GM12878 (cell line): ENCODE measurements at regions not wholly inside any gene's neighbourhood (a gene's known extent, or its start where the extent isn't known, plus 50 kb on each side); places are given as distances from the start of the nearest gene placed in this dataset.

Experiments
- ATAC-seq: fragments of 200-7000 bp; cut with Tn5 transposase; 3 replicates; pipeline ENCODE4 v1.9.1; 2020; ENCODE audit warnings: mild to moderate bottlenecking, moderate library complexity
- BruUV-seq: library from RNA; stranded (reverse); fragments of 400-500 nt; replicated peaks from 2 replicates; lab custom pipeline; 2021; lab: Mats Ljungman, UMichigan
- CTCF ChIA-PET: fragments of 300-600 bp; sonication (Branson Sonifier 250); formaldehyde crosslinking; extraction: SDS; loops from one replicate; lab custom pipeline; 2021; ENCODE audit warnings: inconsistent platforms; lab: Yijun Ruan, JAX
- POLR2A ChIA-PET: fragments of 350-600 bp; formaldehyde crosslinking; extraction: SDS; loops from one replicate; lab custom pipeline; 2021; ENCODE audit warnings: inconsistent platforms; lab: Charles Lee
- RAD21 ChIA-PET: fragments of 300-600 bp; sonication (Branson Sonifier 250); formaldehyde crosslinking; loops from one replicate; lab custom pipeline; 2023; ENCODE audit warnings: antibody characterized with exemption; ENCODE audit not compliant: unreplicated experiment; lab: Charles Lee
- SMC1A ChIA-PET: fragments of 300-600 bp; sonication (Branson Sonifier 250); formaldehyde crosslinking; loops from one replicate; lab custom pipeline; 2023; ENCODE audit not compliant: unreplicated experiment, uncharacterized antibody; lab: Charles Lee
- DNase-seq: peaks from one replicate; pipeline ENCODE4 v3.0.0-alpha.2; 2011; ENCODE audit warnings: low read depth, low spot score
- FAIRE-seq: peaks from 3 replicates; lab custom pipeline; 2011; peaks lifted over from hg19 to GRCh38; lab: Jason Lieb, UNC
- H2AFZ ChIP-seq: 2 replicates; pipeline ENCODE4 v1.6.0; 2011; ENCODE audit warnings: low read depth, low read length, control low read depth; ENCODE audit not compliant: control insufficient read depth
- H3K27ac ChIP-seq: 2 replicates; pipeline ENCODE4 v1.5.1; 2011; ENCODE audit warnings: control low read depth; ENCODE audit not compliant: control insufficient read depth, insufficient read depth
- H3K27me3 ChIP-seq, 2 experiments: replicated peaks in 1 of 2; 2 replicates each; pipeline versions ENCODE4 v1.6.0 to v1.6.1; 2011; ENCODE audit warnings: low read length in 1 of 2; ENCODE audit not compliant: control insufficient read depth in 2 of 2, insufficient read depth in 2 of 2
- H3K36me3 ChIP-seq, 2 experiments: 2 replicates each; pipeline ENCODE4 v1.5.1; 2011; ENCODE audit warnings: low read length in 1 of 2; ENCODE audit not compliant: control insufficient read depth in 2 of 2, insufficient read depth in 2 of 2
- H3K4me1 ChIP-seq: 2 replicates; pipeline ENCODE4 v1.6.1; 2011; ENCODE audit warnings: mild to moderate bottlenecking, low read length, moderate library complexity, mixed read lengths; ENCODE audit not compliant: control insufficient read depth, insufficient read depth
- H3K4me2 ChIP-seq: 2 replicates; pipeline ENCODE4 v1.6.0; 2011; ENCODE audit warnings: control low read depth; ENCODE audit not compliant: control insufficient read depth, insufficient read depth
- H3K4me3 ChIP-seq: fragments of 200-600 bp; sonication (generic); 2 replicates; pipeline ENCODE4 v1.5.1; 2016
- H3K79me2 ChIP-seq: 2 replicates; pipeline ENCODE4 v1.6.0; 2011; ENCODE audit warnings: low read length; ENCODE audit not compliant: control insufficient read depth, insufficient read depth
- H3K9ac ChIP-seq: 2 replicates; pipeline ENCODE4 v1.8.0; 2011; ENCODE audit warnings: low read length, control low read depth, mixed read lengths; ENCODE audit not compliant: control insufficient read depth, insufficient read depth
- H3K9me3 ChIP-seq: replicated peaks from 3 replicates; pipeline ENCODE4 v1.5.1; 2011; ENCODE audit warnings: mild to moderate bottlenecking, low read length; ENCODE audit not compliant: control insufficient read depth, insufficient read depth
- H4K20me1 ChIP-seq: 2 replicates; pipeline ENCODE4 v1.6.0; 2011; ENCODE audit not compliant: control insufficient read depth, insufficient read depth
- EGR1 ChIP-seq, 2 experiments: IDR thresholded peaks; 1 replicate in 1 of 2; 2 replicates in 1 of 2; pipeline ENCODE4 v1.6.1; 2011 to 2012; ENCODE audit warnings: low read depth in 2 of 2, low read length in 2 of 2, borderline replicate concordance in 1 of 2, mild to moderate bottlenecking in 1 of 2, moderate library complexity in 1 of 2
- EZH2 ChIP-seq: IDR thresholded peaks from 2 replicates; pipeline ENCODE4 v1.6.1; 2012; ENCODE audit warnings: low read depth, mild to moderate bottlenecking, control low read depth, inconsistent platforms, low read length, borderline replicate concordance; ENCODE audit not compliant: control insufficient read depth
- GABPA ChIP-seq: IDR thresholded peaks from 2 replicates; pipeline ENCODE4 v1.6.1; 2014; ENCODE audit warnings: antibody characterized with exemption, low read depth, mild to moderate bottlenecking, inconsistent platforms
- IKZF2 ChIP-seq, 2 experiments: fragments of 450-650 bp; IDR thresholded peaks; 2 replicates each; pipeline ENCODE4 v1.6.1; 2017; ENCODE audit warnings: mild to moderate bottlenecking in 2 of 2, moderate library complexity in 2 of 2
- JUND ChIP-seq: IDR thresholded peaks from 2 replicates; pipeline ENCODE4 v1.6.1; 2012; ENCODE audit warnings: low read depth, mild to moderate bottlenecking, low read length, improper control_type of control experiment, moderate library complexity
- NFXL1 ChIP-seq: fragments of 450-650 bp; IDR thresholded peaks from 2 replicates; pipeline ENCODE4 v1.6.1; 2017; ENCODE audit warnings: antibody characterized with exemption, mild to moderate bottlenecking, borderline replicate concordance
- NR2F1 ChIP-seq: fragments of 450-650 bp; conservative IDR thresholded peaks from 2 replicates; pipeline ENCODE4 v1.6.1; 2017; ENCODE audit warnings: mild to moderate bottlenecking
- PAX8 ChIP-seq: fragments of 450-650 bp; IDR thresholded peaks from 2 replicates; pipeline ENCODE4 v1.6.1; 2017; ENCODE audit warnings: mild to moderate bottlenecking, moderate library complexity
- RFX5 ChIP-seq: IDR thresholded peaks from 2 replicates; pipeline ENCODE4 v1.6.1; 2011; ENCODE audit warnings: low read depth, low read length, improper control_type of control experiment
- SMAD1 ChIP-seq: fragments of 450-650 bp; IDR thresholded peaks from 2 replicates; pipeline ENCODE4 v1.6.1; 2018; ENCODE audit warnings: mild to moderate bottlenecking, low read depth; ENCODE audit not compliant: partially characterized antibody
- SMC3 ChIP-seq: IDR thresholded peaks from 2 replicates; pipeline ENCODE4 v1.6.1; 2011; ENCODE audit warnings: low read length, improper control_type of control experiment, borderline replicate concordance
- SPI1 ChIP-seq: IDR thresholded peaks from 2 replicates; pipeline ENCODE4 v1.6.1; 2011; ENCODE audit warnings: low read depth, mild to moderate bottlenecking, low read length, moderate library complexity, borderline replicate concordance; ENCODE audit not compliant: insufficient read depth
- TAF1 ChIP-seq: IDR thresholded peaks from 2 replicates; pipeline ENCODE4 v1.6.1; 2011; ENCODE audit warnings: mild to moderate bottlenecking, low read depth, low read length, borderline replicate concordance
- YY1 ChIP-seq: IDR thresholded peaks from 2 replicates; pipeline ENCODE4 v1.6.1; 2011; ENCODE audit warnings: low read depth, mild to moderate bottlenecking, low read length
- WGBS: methylation state at CpG from one replicate; pipeline ENCODE4 v1.1.6; 2016; ENCODE audit warnings: low lambda C conversion rate; ENCODE audit not compliant: insufficient replicate concordance, insufficient coverage; ENCODE audit errors: missing lambda C conversion rate; 5-methylcytosine and 5-hydroxymethylcytosine counted together
- in situ Hi-C: fragments of 300-500 bp; cut with MboI; formaldehyde crosslinking; loops from 9 replicates; pipeline ENCODE4 v1.14.3; 2018; ENCODE audit warnings: mixed read lengths
- intact Hi-C: fragments of 100-400 bp; cut with micrococcal nuclease; formaldehyde crosslinking; loops from one replicate; pipeline ENCODE4 v1.14.2; 2022; ENCODE audit not compliant: unreplicated experiment
- TF ChIP-seq, protein P1 (sequence below): fragments of 450-650 bp; IDR thresholded peaks from 2 replicates; pipeline ENCODE4 v1.6.1; 2014; ENCODE audit warnings: mild to moderate bottlenecking
- TF ChIP-seq, protein P2 (sequence below): fragments of 150-350 bp; IDR thresholded peaks from 2 replicates; pipeline ENCODE4 v1.6.1; 2016; ENCODE audit warnings: low read depth, low read length
- TF ChIP-seq, protein P3 (sequence below): fragments of 450-650 bp; IDR thresholded peaks from 2 replicates; pipeline ENCODE4 v1.6.1; 2017; ENCODE audit warnings: low read depth, mild to moderate bottlenecking, moderate library complexity

DNA sequence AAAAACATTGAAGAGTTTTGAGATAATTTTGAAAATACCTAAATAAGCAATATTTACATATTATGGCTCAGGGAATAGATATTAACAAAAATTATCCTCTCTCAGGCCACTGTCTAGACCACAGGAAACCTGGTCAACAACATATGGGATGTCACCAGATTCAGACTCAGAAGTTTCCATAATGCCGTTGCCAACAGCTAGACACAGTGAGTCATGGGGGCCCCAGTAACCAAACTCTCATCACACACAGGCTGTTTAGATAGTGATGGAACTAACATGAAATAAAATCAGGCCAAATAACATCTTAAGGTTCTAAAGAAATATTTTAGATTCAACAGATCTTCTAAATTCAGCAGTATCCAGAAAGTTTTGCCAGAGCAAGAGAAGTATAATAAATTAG is 681.7 kb upstream of the ADAMTS5 start:
- no peak overlapping the region for H2AFZ ChIP-seq
- ChIA-PET CTCF (no interaction called here), SMC1A (no interaction called here), POLR2A (no interaction called here), RAD21 (no interaction called here)
- ATAC-seq (no peak), FAIRE-seq (no peak), DNase-seq (no peak)
- H3K9me3 ChIP-seq, result no peaks in the 10 kb centered on the region
- intact Hi-C loops (no loop called here), in situ Hi-C loops (no loop called here)
- H3K4me2 ChIP-seq, result no peak overlapping the region
- no peak overlapping the region for H3K4me3 ChIP-seq
- no peak overlapping the region for H3K27ac ChIP-seq
- H3K27me3 ChIP-seq, result no peaks in the 10 kb centered on the region
- no peak overlapping the region for H3K9ac ChIP-seq
- BruUV-seq, result no TSS peak
- H4K20me1 ChIP-seq, result no peaks in the 10 kb centered on the region
- no peak for TF ChIP-seq SPI1
- no peak for TF ChIP-seq PAX8
- TF ChIP-seq YY1, result no peak
- TF ChIP-seq EGR1 (IDR thresholded peaks at IDR 0.05; ENCODE audit: borderline replicate concordance in 1 of 2, low read depth in 2 of 2, low read length in 2 of 2), result no peak
- TF ChIP-seq NFXL1, result no peak
- TF ChIP-seq NR2F1, result no peak
- TF ChIP-seq EZH2, result no peak
- no peak for TF ChIP-seq TAF1
- no peak for TF ChIP-seq SMAD1
- TF ChIP-seq, protein P1, sequence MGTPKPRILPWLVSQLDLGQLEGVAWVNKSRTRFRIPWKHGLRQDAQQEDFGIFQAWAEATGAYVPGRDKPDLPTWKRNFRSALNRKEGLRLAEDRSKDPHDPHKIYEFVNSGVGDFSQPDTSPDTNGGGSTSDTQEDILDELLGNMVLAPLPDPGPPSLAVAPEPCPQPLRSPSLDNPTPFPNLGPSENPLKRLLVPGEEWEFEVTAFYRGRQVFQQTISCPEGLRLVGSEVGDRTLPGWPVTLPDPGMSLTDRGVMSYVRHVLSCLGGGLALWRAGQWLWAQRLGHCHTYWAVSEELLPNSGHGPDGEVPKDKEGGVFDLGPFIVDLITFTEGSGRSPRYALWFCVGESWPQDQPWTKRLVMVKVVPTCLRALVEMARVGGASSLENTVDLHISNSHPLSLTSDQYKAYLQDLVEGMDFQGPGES, result no peak
- no peak for TF ChIP-seq RFX5
- TF ChIP-seq, protein P2, sequence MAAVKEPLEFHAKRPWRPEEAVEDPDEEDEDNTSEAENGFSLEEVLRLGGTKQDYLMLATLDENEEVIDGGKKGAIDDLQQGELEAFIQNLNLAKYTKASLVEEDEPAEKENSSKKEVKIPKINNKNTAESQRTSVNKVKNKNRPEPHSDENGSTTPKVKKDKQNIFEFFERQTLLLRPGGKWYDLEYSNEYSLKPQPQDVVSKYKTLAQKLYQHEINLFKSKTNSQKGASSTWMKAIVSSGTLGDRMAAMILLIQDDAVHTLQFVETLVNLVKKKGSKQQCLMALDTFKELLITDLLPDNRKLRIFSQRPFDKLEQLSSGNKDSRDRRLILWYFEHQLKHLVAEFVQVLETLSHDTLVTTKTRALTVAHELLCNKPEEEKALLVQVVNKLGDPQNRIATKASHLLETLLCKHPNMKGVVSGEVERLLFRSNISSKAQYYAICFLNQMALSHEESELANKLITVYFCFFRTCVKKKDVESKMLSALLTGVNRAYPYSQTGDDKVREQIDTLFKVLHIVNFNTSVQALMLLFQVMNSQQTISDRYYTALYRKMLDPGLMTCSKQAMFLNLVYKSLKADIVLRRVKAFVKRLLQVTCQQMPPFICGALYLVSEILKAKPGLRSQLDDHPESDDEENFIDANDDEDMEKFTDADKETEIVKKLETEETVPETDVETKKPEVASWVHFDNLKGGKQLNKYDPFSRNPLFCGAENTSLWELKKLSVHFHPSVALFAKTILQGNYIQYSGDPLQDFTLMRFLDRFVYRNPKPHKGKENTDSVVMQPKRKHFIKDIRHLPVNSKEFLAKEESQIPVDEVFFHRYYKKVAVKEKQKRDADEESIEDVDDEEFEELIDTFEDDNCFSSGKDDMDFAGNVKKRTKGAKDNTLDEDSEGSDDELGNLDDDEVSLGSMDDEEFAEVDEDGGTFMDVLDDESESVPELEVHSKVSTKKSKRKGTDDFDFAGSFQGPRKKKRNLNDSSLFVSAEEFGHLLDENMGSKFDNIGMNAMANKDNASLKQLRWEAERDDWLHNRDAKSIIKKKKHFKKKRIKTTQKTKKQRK, result no peak
- TF ChIP-seq GABPA, result no peak
- TF ChIP-seq SMC3, result no peak
- TF ChIP-seq JUND, result no peak
- TF ChIP-seq IKZF2 (IDR thresholded peaks at IDR 0.05), result no peak
- TF ChIP-seq, protein P3, sequence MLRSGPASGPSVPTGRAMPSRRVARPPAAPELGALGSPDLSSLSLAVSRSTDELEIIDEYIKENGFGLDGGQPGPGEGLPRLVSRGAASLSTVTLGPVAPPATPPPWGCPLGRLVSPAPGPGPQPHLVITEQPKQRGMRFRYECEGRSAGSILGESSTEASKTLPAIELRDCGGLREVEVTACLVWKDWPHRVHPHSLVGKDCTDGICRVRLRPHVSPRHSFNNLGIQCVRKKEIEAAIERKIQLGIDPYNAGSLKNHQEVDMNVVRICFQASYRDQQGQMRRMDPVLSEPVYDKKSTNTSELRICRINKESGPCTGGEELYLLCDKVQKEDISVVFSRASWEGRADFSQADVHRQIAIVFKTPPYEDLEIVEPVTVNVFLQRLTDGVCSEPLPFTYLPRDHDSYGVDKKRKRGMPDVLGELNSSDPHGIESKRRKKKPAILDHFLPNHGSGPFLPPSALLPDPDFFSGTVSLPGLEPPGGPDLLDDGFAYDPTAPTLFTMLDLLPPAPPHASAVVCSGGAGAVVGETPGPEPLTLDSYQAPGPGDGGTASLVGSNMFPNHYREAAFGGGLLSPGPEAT, result no peak
- WGBS, result 89% methylated on average over 1 of the region's 1 CpG
- no peaks in the 10 kb centered on the region for H3K36me3 ChIP-seq
- no peaks in the 10 kb centered on the region for H3K79me2 ChIP-seq
- no peaks in the 10 kb centered on the region for H3K4me1 ChIP-seq
